Superior temporal gyrus (tissue), 1 donor: ENCODE measurements at regions not wholly inside any gene's neighbourhood (a gene's known extent, or its start where the extent isn't known, plus 50 kb on each side); places are given as distances from the start of the nearest gene placed in this dataset.

Experiments
- DNase-seq: peaks from one replicate; pipeline ENCODE4 v3.0.0-alpha.2; 2016; ENCODE audit errors: extremely low spot score

- DNase-seq = no peak
Measured at GRCh38 chr14:76664790-76665189, 96.5 kb upstream of the VASH1 start.

- no peak for DNase-seq
Measured at GRCh38 chr14:76666746-76667145, 94.5 kb upstream of the VASH1 start.

GRCh38 chr14:76669770-76670169 lies 91.5 kb upstream of the VASH1 start:
- DNase-seq = no peak

- no peak for DNase-seq
Measured at GRCh38 chr14:76672123-76672522, 89.1 kb upstream of the VASH1 start.

GRCh38 chr14:76673261-76673660 lies 88.0 kb upstream of the VASH1 start:
- no peak for DNase-seq

- DNase-seq = no peak
Measured at GRCh38 chr14:76675046-76675445, 86.2 kb upstream of the VASH1 start.

- DNase-seq = no peak
Measured at GRCh38 chr14:76676539-76676938, 84.7 kb upstream of the VASH1 start.

- no peak for DNase-seq
Measured at GRCh38 chr14:76677534-76678145, 83.6 kb upstream of the VASH1 start.

- DNase-seq = no peak
Measured at GRCh38 chr14:76678244-76678800, 82.9 kb upstream of the VASH1 start.

GRCh38 chr14:76682367-76682766 lies 78.9 kb upstream of the VASH1 start:
- no peak for DNase-seq

- DNase-seq = no peak
Measured at GRCh38 chr14:76686646-76687045, 74.6 kb upstream of the VASH1 start.

- DNase-seq = no peak
Measured at GRCh38 chr14:76687611-76688382, 73.5 kb upstream of the VASH1 start.

- no peak for DNase-seq
Measured at GRCh38 chr14:76688383-76688671, 72.9 kb upstream of the VASH1 start.

GRCh38 chr14:76690502-76691105 lies 70.7 kb upstream of the VASH1 start:
- no peak for DNase-seq

GRCh38 chr14:76694106-76694505 lies 67.2 kb upstream of the VASH1 start:
- DNase-seq = no peak

GRCh38 chr14:76695263-76695920 lies 65.9 kb upstream of the VASH1 start:
- no peak for DNase-seq

GRCh38 chr14:76696361-76696760 lies 64.9 kb upstream of the VASH1 start:
- DNase-seq = no peak

- DNase-seq = no peak
Measured at GRCh38 chr14:76696791-76697190, 64.5 kb upstream of the VASH1 start.

- DNase-seq = no peak
Measured at GRCh38 chr14:76697246-76697905, 63.9 kb upstream of the VASH1 start.

- DNase-seq = no peak
Measured at GRCh38 chr14:76698191-76698590, 63.1 kb upstream of the VASH1 start.

- DNase-seq = no peak
Measured at GRCh38 chr14:76698631-76699030, 62.6 kb upstream of the VASH1 start.
